Urinary bladder (tissue), 3 donors: ENCODE measurements at regions not wholly inside any gene's neighbourhood (a gene's known extent, or its start where the extent isn't known, plus 50 kb on each side); places are given as distances from the start of the nearest gene placed in this dataset.

Experiments
- DNase-seq: peaks from one replicate; pipeline ENCODE4 v3.0.0-alpha.2; 2015; ENCODE audit errors: extremely low spot score
- H3K27ac ChIP-seq: one replicate; pipeline ENCODE4 v1.5.1; 2013; ENCODE audit warnings: low read depth, mild to moderate bottlenecking, moderate library complexity
- H3K36me3 ChIP-seq: one replicate; pipeline ENCODE4 v1.6.1; 2013; ENCODE audit warnings: mild to moderate bottlenecking, moderate library complexity; ENCODE audit not compliant: insufficient read depth
- H3K4me1 ChIP-seq: one replicate; pipeline ENCODE4 v1.6.1; 2013; ENCODE audit warnings: mild to moderate bottlenecking, moderate library complexity; ENCODE audit not compliant: insufficient read depth
- H3K4me3 ChIP-seq: one replicate; pipeline ENCODE4 v1.5.1; 2013; ENCODE audit warnings: low read depth, low read length
- WGBS: extraction: QIAGEN DNeasy Blood & Tissue Kit; methylation state at CpG from one replicate; pipeline ENCODE4 v1.1.7; 2013; 5-methylcytosine and 5-hydroxymethylcytosine counted together
- donor health status: healthy with polysubstance abuse.
- donor health status: healthy.

DNA sequence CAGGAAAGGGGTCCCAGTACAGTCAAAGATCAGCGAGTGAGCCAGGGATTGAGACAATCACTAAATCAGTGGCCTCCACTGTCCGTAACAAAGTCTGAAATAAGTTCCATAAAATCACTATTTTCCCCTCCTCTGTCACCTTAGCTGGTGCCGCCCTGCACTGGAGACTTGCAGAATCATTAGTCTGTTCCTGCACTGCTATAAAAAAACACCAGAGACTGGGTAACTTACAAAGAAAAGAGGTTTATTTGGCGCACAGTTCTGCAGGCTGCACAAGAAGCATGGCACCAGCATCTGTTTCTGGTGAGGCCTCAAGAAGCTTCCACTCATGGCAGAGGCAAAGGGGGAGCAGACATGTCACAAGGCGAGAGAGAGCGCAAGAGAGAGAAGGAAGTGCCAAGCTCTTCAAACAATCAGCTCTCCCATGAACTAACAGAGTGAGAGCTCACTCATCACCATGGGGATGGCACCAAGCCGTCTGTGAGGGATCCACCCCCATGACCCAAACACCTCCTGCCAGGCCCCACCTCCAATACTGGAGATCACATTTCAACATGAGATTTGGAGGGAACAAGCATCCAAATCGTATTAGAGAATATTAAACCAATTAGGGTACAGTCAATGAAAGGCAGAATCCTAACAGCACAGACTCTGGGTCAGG, 129.8 kb upstream of the TIAM1 start:
- H3K4me1 ChIP-seq = no peaks in the 10 kb centered on the region
- 89% methylated on average over 8 of the region's 8 CpGs for WGBS
- DNase-seq = no peak
- no peaks in the 10 kb centered on the region for H3K36me3 ChIP-seq
- H3K27ac ChIP-seq = no peak overlapping the region
- H3K4me3 ChIP-seq = no peak overlapping the region

DNA sequence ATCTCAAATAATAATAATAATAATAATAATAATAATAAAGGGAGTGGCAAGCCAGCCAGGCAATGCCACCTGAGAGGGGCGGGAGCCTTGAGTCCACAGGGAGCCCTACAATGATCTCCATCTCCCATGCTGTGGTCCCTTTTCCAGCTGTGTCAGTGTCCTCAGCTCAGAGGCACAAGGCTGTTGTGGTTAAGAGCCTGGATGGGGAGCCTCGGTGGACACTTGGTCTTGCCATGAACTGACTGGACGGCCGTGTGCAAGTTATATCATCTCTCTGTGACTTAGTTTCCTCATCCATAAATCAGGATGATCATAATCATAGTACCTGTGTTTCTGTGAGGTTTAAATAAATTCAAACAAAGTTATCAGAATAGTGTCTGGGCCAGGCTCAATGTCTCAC, 127.8 kb upstream of the TIAM1 start:
- Histone ChIP-seq H3K4me3 (no peak overlapping the region), H3K27ac (no peak overlapping the region), H3K4me1 (no peaks in the 10 kb centered on the region), H3K36me3 (no peaks in the 10 kb centered on the region)
- WGBS = 92% methylated on average over 4 of the region's 4 CpGs
- no peak for DNase-seq

DNA sequence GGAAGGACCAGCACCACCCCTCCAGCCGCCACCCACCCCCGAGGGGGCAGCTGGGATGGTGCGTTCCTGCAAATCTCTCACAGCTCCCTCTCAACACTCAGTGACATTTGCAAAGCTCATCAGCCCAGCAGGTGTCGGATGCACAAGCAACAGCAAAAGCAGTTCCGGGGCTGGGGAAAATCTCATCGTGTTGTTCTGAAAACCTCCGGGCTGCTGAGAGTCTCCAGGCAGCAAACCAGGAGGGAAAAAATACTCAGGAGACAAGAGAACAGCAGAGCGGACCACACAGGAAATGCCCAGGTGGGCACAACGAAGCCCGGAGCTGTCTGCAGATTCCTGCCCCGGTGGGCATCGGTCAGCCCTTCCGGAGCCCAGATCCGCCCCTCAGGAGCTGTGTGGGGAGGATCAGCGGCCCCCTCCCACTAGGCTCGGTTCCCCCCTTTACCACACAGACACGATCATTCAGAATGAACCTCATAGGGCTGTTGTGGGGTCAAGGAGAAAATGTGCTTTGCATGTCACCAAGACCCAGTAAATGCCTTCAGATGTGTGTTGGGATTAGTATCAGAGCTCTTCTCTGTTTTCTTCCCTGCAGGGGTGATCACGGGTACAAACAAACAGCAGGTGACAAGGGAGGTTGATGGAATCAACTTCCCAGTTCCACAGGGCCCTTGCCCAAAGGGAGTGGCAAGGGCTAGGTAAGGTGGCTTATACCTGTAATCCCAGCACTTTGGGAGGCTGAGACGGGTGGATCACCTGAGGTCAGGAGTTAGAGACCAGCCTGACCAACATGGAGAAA, 127.0 kb upstream of the TIAM1 start:
- no peaks in the 10 kb centered on the region for H3K4me1 ChIP-seq
- no peak overlapping the region for H3K27ac ChIP-seq
- H3K36me3 ChIP-seq = no peaks in the 10 kb centered on the region
- DNase-seq = no peak
- H3K4me3 ChIP-seq = no peak overlapping the region
- 70% methylated on average over 19 of the region's 19 CpGs for WGBS

DNA sequence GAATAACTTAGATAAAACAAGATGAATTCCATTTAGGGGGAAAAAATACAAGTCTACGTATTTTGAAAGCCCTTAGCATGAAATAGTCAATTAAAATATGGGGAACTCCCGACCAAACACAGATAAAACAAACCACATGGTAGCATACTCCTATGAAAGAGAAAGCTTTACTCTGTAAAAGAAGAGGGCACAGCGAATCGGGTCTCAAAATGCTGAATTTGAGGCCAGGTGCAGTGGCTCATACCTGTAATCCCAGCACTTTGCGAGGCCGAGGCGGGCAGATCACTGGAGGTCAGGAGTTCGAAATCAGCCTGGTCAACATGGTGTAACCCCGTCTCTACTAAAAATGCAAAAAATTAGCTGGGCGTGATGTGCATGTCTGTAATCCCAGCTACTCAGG, 116.9 kb upstream of the TIAM1 start:
- Histone ChIP-seq H3K4me1 (no peaks in the 10 kb centered on the region), H3K36me3 (no peaks in the 10 kb centered on the region), H3K4me3 (no peak overlapping the region), H3K27ac (no peak overlapping the region)
- no peak for DNase-seq
- 86% methylated on average over 10 of the region's 10 CpGs for WGBS

DNA sequence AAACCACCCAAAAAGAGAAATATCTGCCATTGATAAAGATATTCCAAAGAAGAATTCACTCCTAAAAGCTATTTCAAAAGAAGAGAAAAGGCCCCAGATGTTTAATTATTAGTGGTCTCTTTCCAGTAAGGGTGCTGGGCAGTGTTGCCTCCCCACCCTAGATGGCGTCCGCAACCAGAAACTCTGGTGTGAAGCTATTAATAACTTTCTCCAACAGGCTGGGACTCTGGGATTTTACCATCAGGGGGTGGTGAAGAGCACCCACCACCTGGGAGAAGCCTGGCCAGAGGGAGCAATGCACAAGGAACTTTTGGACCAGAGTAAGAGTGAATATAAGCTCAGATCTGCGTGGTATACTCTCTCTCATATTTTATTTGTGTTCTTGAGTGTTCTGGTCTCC, 115.4 kb upstream of the TIAM1 start:
- no peak for DNase-seq
- 94% methylated on average over 3 of the region's 3 CpGs for WGBS
- H3K27ac ChIP-seq = no peak overlapping the region
- no peaks in the 10 kb centered on the region for H3K36me3 ChIP-seq
- H3K4me3 ChIP-seq = no peak overlapping the region
- no peaks in the 10 kb centered on the region for H3K4me1 ChIP-seq

DNA sequence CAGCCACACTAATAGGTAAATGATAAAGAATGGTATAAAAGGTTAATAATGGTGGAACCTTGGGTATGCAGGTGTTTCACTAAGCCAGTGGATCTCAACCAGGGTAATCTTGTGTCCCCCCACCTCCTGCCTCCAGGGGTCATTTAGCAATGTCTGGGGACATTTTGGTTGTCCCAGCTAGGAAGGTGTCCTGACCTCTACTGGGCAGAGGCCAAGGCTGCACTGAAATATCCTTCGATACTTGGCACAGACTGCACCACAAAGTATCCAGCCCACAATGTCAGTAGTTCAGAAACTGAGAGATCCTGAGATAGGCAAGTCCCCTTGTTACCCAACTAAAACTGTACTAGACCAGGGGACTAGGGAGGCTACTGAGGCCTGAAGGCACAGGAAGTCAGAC, 113.6 kb upstream of the TIAM1 start:
- H3K27ac ChIP-seq = no peak overlapping the region
- 92% methylated on average over 1 of the region's 1 CpG for WGBS
- no peak for DNase-seq

DNA sequence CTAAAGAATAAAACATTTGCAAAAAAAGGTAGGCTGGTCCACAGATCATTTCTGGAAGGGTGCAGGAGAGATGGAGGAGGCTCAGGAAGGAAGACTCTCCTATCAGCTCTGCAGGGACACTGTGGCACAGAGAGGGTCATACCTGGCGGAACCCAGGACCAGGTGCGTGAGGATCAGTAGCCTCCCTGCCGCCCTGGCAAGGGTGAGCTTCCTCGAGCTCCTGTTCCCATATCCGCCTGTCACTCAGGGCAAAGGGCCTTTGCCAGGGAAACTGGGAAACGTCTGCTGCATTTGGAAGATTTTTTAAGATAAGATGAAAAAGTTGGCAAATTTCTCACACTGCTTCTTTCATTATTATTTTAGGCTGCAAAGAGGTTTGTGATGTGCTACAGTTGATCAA, 112.1 kb upstream of the TIAM1 start:
- no peak overlapping the region for H3K4me3 ChIP-seq
- no peak overlapping the region for H3K27ac ChIP-seq
- 70% methylated on average over 6 of the region's 6 CpGs for WGBS
- DNase-seq = no peak
- H3K4me1 ChIP-seq = no peaks in the 10 kb centered on the region
- H3K36me3 ChIP-seq = no peaks in the 10 kb centered on the region

More for the DNA sequence above, 113.6 kb upstream of the TIAM1 start:
- no peak overlapping the region for H3K4me3 ChIP-seq
- H3K4me1 ChIP-seq = no peaks in the 10 kb centered on the region
- no peaks in the 10 kb centered on the region for H3K36me3 ChIP-seq

DNA sequence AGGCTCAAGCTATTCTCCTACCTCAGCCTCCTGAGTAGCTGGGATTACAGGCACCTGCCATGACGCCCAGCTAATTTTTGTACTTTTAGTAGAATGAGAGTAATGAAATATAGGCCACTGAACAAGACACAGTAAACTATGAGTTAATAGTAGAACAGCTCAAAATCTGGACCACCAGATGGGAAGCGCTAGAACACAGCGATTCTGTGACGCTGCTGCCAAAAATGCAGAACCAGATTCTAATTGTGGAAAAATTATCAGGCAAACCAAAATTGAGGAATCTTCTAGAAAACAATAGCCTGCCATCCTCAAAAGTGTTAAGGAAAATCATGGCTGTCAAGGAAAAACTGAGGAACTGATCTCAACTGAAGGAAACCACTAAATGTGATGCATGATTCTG, 111.4 kb upstream of the TIAM1 start:
- WGBS = 68% methylated on average over 4 of the region's 4 CpGs
- Histone ChIP-seq H3K4me1 (no peaks in the 10 kb centered on the region), H3K27ac (no peak overlapping the region), H3K4me3 (no peak overlapping the region), H3K36me3 (no peaks in the 10 kb centered on the region)
- DNase-seq = no peak

DNA sequence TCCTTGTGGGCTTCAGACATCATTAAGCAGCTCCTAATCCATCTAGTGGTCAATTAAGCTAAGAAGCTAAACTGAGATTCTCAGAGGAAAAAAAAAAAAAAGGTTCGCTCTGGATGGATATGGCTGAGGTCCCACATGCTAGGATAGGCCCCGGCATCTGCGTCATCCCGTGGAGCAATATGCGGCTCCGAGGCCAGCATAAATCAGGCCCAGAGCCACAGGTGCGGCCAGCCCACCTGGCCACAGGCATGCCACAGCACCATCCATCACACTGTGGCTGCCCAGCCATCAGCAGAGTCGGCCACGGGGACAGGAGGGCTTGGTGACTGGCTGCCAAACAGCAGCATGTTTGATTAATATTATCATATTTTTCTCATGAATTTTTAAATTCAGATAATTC, 106.9 kb upstream of the TIAM1 start:
- no peak overlapping the region for H3K27ac ChIP-seq
- H3K4me1 ChIP-seq = no peaks in the 10 kb centered on the region
- no peaks in the 10 kb centered on the region for H3K36me3 ChIP-seq
- DNase-seq = no peak
- WGBS = 89% methylated on average over 9 of the region's 9 CpGs
- H3K4me3 ChIP-seq = no peak overlapping the region

DNA sequence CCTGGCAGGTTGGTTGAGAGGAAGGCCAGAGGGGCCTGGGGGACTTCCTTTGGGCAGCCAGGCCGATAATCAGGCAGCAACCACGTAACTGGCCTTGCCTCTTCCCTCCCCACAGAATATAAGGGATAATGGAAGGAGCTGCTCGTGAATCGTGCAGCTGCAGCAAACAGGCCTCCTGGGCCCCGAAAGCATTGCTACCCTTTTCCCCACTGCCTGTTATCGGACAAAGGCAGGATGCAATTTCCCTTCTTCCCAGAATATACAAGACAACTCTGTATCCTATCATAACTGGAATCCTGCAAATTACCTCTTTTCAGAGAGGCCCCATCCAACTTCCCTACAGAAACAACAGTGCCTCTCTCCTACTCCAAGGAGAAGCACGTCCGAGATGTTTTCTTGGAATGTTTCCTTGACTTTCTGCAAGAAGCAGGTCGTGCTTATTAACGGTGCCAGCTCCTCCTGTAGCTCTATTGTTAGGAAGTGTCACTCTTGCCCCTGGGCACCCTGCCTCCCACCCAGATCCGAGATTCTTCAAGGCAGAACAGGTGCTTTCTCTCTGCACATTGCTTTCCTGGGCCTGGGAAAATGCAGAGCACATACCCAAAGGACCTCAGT, 106.0 kb upstream of the TIAM1 start:
- Histone ChIP-seq H3K4me1 (no peaks in the 10 kb centered on the region), H3K36me3 (no peaks in the 10 kb centered on the region), H3K27ac (no peak overlapping the region), H3K4me3 (no peak overlapping the region)
- DNase-seq = no peak
- 78% methylated on average over 11 of the region's 11 CpGs for WGBS

DNA sequence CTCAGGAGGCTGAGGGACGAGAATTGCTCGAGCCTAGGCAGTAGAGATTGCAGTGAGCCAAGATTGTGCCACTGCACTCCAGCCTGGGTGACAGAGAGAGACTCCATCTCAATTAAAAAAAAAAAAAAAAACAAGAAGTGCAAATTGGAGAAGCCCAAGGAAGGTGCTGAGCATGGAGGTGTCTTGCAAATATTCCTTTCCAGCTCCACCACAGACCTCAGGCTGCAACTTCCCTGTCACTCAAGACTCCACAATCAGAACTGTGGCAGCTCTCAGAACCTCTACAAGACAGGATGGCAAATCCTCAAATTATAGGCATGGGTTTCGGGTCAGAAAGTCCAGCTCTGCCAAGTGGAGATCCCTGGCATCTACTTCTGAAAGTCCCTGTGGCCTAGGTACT, 104.4 kb upstream of the TIAM1 start:
- WGBS = 64% methylated on average over 3 of the region's 3 CpGs
- no peak overlapping the region for H3K27ac ChIP-seq
- H3K4me3 ChIP-seq = no peak overlapping the region
- no peaks in the 10 kb centered on the region for H3K36me3 ChIP-seq
- DNase-seq = no peak
- no peaks in the 10 kb centered on the region for H3K4me1 ChIP-seq

DNA sequence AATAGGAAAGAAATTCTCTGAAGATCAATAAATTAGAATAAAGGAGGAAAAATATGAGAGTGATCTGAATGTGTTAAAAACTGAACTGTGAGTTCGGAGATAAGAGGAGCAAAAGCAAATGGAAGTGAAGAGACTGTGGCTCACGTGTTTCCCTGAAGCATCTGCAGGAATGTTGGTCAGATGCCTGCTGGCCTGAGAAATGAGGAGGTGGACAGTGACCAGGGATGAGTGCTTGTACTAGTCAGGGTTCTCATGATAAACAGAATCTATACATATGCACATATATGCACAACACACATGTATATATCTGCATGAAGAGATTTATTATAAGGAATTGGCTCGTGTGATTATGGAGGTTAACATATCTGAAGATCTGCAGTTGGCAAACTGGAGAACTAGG, 103.4 kb upstream of the TIAM1 start:
- no peaks in the 10 kb centered on the region for H3K36me3 ChIP-seq
- no peaks in the 10 kb centered on the region for H3K4me1 ChIP-seq
- H3K4me3 ChIP-seq = no peak overlapping the region
- H3K27ac ChIP-seq = no peak overlapping the region
- 37% methylated on average over 3 of the region's 3 CpGs for WGBS
- no peak for DNase-seq

DNA sequence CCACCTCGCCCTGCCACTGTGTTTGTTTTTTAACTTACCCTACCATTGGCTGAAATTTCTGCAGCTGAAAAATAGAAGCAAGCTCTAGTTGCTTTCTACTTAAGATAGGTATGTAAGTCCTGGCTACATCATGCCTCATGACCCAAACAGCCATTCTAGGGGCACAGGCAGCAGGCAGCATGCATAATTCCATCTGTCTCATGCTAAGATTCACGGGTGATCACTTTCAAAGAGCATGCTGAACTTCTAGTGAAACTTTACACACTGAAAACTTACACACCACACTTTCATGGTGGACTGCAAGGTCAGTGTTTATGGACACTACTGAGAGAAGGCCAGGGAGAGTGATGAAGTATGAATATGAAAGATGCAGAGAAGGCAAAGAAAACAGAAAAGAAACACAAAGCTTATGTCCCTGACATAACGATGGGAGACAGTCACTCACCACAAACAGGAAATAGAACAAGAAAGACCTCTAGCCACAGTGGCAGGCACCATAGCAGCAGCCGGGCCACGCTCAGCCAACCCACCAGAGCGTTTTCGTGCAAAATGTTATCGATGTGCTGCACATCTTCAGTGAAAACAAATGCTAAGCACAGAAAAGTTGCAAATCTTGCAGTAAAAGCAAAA, 102.3 kb upstream of the TIAM1 start:
- no peaks in the 10 kb centered on the region for H3K4me1 ChIP-seq
- no peak overlapping the region for H3K27ac ChIP-seq
- H3K4me3 ChIP-seq = no peak overlapping the region
- DNase-seq = no peak
- no peaks in the 10 kb centered on the region for H3K36me3 ChIP-seq
- 63% methylated on average over 8 of the region's 8 CpGs for WGBS

DNA sequence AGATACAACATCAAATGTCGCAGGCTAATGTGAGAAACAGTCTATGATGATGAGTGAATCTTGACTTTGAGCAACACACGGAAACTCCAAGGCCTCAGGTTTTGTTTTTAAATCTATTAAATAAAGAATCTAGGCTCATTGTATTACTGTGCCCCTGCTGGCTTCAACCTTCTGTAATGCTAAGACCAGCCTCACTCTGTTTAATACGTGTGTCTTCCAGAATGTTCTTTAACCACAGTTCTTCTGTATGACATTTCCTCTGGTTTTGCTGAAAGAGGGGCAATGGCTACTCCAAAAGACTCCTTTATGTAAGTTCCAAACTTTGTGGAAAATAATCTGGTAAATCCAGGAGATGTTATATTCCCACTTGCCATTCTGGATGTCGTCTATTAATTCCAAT, 101.1 kb upstream of the TIAM1 start:
- H3K4me3 ChIP-seq = no peak overlapping the region
- no peak overlapping the region for H3K27ac ChIP-seq
- WGBS = 94% methylated on average over 4 of the region's 4 CpGs
- no peaks in the 10 kb centered on the region for H3K36me3 ChIP-seq
- H3K4me1 ChIP-seq = no peaks in the 10 kb centered on the region
- no peak for DNase-seq
